Activated naive CD8-positive, alpha-beta T cell treated with anti-CD3 and anti-CD28 coated beads, Interleukin-2, amount 50 U/mL, for 16 hours (primary cell): ENCODE measurements at regions not wholly inside any gene's neighbourhood (a gene's known extent, or its start where the extent isn't known, plus 50 kb on each side); places are given as distances from the start of the nearest gene placed in this dataset.
"Not testable (repeated sequence)": the region's sequence is repeated elsewhere in the genome, so short reads cannot be mapped to it uniquely, and the experiment has no call there.

ENCODE experiments used
- DNase-seq: peaks from one replicate; pipeline ENCODE4 v3.0.0-alpha.2; 2020; ENCODE audit warnings: low read depth, low spot score

GRCh38 chr2:176969642-176970359 lies 242.8 kb upstream of the HNRNPA3 start:
- no peak for DNase-seq

- no peak for DNase-seq
Measured at GRCh38 chr2:176976736-176977685, 235.6 kb upstream of the HNRNPA3 start.

- no peak for DNase-seq
Measured at GRCh38 chr2:176978921-176979320, 233.7 kb upstream of the HNRNPA3 start.

GRCh38 chr2:176979981-176980710 lies 232.4 kb upstream of the HNRNPA3 start:
- no peak for DNase-seq

GRCh38 chr2:176984987-176985386 lies 227.6 kb upstream of the HNRNPA3 start:
- DNase-seq: no peak

GRCh38 chr2:176985871-176986270 lies 226.7 kb upstream of the HNRNPA3 start:
- DNase-seq: no peak

- DNase-seq: no peak
Measured at GRCh38 chr2:176986487-176986886, 226.1 kb upstream of the HNRNPA3 start.

GRCh38 chr2:176991411-176991810 lies 221.2 kb upstream of the HNRNPA3 start:
- no peak for DNase-seq

- no peak for DNase-seq
Measured at GRCh38 chr2:176997074-176997791, 215.4 kb upstream of the HNRNPA3 start.

- DNase-seq: no peak
Measured at GRCh38 chr2:176997792-176998169, 214.8 kb upstream of the HNRNPA3 start.

- no peak for DNase-seq
Measured at GRCh38 chr2:176999301-176999700, 213.3 kb upstream of the HNRNPA3 start.

GRCh38 chr2:177000061-177000714 lies 212.4 kb upstream of the HNRNPA3 start:
- DNase-seq: no peak

GRCh38 chr2:177000715-177001072 lies 211.9 kb upstream of the HNRNPA3 start:
- no peak for DNase-seq

GRCh38 chr2:177001334-177001733 lies 211.3 kb upstream of the HNRNPA3 start:
- DNase-seq: no peak

GRCh38 chr2:177002983-177003382 lies 209.6 kb upstream of the HNRNPA3 start:
- no peak for DNase-seq

GRCh38 chr2:177007726-177008125 lies 204.9 kb upstream of the HNRNPA3 start:
- not testable (repeated sequence) for DNase-seq

GRCh38 chr2:177008662-177009061 lies 203.9 kb upstream of the HNRNPA3 start:
- not testable (repeated sequence) for DNase-seq

GRCh38 chr2:177010146-177010545 lies 202.4 kb upstream of the HNRNPA3 start:
- no peak for DNase-seq

- DNase-seq: no peak
Measured at GRCh38 chr2:177010861-177011260, 201.7 kb upstream of the HNRNPA3 start.

- no peak for DNase-seq
Measured at GRCh38 chr2:177014946-177015345, 197.6 kb upstream of the HNRNPA3 start.

GRCh38 chr2:177015356-177015923 lies 197.2 kb upstream of the HNRNPA3 start:
- no peak for DNase-seq
